GM10248 (cell line): ENCODE measurements at regions not wholly inside any gene's neighbourhood (a gene's known extent, or its start where the extent isn't known, plus 50 kb on each side); places are given as distances from the start of the nearest gene placed in this dataset.

Source experiments
- CTCF ChIA-PET: fragments of 300-600 bp; sonication (Branson Sonifier 250); formaldehyde crosslinking; extraction: SDS; loops from one replicate; lab custom pipeline; 2021; ENCODE audit warnings: antibody characterized with exemption; lab: Yijun Ruan, JAX
- POLR2A ChIA-PET: fragments of 350-650 bp; sonication (Branson Sonifier 250); formaldehyde crosslinking; extraction: SDS; loops from one replicate; lab custom pipeline; 2020; ENCODE audit warnings: antibody characterized with exemption; lab: Yijun Ruan, JAX
- DNase-seq: peaks from one replicate; pipeline ENCODE4 v3.0.0; 2012; ENCODE audit errors: extremely low spot score
- TF ChIP-seq, protein P1 (sequence below): IDR thresholded peaks from 2 replicates; pipeline ENCODE4 v1.5.1; 2012; ENCODE audit warnings: mild to moderate bottlenecking, low read depth; ENCODE audit errors: extremely low read depth, missing control alignments, control extremely low read depth

DNA sequence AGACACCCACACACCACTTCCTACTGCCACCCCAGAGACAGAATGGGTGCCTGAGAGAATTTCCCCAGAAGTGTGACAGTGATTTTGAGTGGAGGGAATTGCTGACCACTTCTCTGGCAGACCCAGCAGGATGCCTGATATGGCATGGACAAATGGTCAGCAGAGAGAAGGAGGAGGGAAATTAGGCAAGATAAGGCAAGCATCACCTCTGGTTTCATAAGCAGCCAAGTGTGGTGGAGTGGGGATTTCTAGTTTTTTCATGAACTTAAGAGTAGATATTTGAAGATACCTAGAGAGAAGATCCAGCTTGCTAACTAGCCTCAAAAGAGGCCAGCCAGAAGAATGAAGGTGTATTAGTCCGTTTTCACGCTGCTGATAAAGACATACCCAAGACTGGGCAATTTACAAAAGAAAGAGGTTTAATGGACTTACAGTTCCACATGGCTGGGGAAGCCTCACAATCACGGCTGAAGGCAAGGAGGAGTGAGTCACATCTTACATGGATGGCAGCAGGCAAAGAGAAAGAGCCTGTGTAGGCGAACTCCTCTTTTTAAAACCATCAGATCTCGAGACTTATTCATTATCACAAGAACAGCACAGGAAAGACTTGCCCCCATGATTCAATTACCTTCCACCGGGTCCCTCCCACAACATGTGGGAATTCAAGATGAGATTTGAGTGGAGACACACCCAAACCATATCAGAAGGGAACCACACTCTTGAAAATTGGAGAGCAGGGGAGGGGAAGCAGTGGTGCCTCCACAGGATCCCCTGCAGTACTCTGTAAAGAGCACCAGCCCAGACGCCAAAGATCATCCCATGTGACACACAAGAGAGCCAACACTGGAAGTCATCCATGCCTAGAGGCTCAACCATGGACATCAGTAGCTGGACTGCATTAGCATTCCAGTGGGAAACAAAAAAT is 64.2 kb downstream of the RBM43 start:
- TF ChIP-seq, protein P1, sequence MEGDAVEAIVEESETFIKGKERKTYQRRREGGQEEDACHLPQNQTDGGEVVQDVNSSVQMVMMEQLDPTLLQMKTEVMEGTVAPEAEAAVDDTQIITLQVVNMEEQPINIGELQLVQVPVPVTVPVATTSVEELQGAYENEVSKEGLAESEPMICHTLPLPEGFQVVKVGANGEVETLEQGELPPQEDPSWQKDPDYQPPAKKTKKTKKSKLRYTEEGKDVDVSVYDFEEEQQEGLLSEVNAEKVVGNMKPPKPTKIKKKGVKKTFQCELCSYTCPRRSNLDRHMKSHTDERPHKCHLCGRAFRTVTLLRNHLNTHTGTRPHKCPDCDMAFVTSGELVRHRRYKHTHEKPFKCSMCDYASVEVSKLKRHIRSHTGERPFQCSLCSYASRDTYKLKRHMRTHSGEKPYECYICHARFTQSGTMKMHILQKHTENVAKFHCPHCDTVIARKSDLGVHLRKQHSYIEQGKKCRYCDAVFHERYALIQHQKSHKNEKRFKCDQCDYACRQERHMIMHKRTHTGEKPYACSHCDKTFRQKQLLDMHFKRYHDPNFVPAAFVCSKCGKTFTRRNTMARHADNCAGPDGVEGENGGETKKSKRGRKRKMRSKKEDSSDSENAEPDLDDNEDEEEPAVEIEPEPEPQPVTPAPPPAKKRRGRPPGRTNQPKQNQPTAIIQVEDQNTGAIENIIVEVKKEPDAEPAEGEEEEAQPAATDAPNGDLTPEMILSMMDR, result no peak
- POLR2A ChIA-PET, result no interaction called here
- CTCF ChIA-PET, result interaction anchor here (2.1 kb wide), 1 partner anchor 12 kb away, joined by 7 read pairs; no protein-coding TSS in a partner anchor
- no peak for DNase-seq

DNA sequence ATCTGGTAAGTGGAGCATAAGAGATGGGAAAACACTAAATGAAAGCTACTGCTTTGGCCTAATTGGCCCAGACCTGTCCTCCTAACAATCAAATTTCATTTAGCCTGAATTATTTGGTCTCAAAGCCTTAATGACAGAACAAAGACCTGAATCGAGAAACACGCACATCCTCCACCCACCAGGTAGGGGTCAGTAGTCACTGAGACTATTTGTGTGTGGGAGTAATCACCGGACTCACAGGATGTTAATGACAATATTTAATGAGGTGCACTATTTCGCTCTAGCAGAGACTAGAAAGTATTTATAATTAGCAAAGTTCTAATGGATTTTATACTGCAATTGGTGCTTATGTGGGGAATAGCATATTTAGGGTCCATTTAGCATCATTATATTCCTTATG is 68.1 kb downstream of the RBM43 start:
- TF ChIP-seq, protein P1, result no peak
- DNase-seq, result no peak
- CTCF ChIA-PET, result interaction anchor here (0.7 kb wide), 1 partner anchor 10 kb away, joined by 3 read pairs; no protein-coding TSS in a partner anchor
- POLR2A ChIA-PET, result no interaction called here

DNA sequence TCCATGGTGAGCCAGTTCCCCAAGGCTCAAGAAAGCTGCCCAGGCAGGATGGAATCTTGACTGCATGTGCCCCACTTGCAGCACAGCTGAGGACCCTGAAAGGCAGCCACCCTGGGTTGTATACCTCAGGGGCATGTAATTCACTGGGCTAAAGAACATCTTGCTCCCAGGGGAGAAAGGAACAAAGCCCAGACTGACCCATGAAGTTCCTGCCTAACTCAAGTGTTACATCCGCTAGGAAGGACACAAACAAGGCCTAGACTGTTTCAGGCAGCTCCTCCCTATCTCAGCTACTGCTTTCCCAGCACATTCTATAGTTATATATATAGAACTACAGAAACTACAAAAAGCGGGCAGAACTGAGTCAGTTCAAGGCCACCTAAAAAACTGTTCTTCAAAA is 69.0 kb downstream of the RBM43 start:
- CTCF ChIA-PET, result interaction anchor here (0.7 to 1.2 kb wide), 2 partner anchors 10 to 46 kb away, joined by 3 to 4 read pairs; no protein-coding TSS in a partner anchor
- no peak for DNase-seq
- TF ChIP-seq, protein P1, result no peak
- POLR2A ChIA-PET, result no interaction called here

DNA sequence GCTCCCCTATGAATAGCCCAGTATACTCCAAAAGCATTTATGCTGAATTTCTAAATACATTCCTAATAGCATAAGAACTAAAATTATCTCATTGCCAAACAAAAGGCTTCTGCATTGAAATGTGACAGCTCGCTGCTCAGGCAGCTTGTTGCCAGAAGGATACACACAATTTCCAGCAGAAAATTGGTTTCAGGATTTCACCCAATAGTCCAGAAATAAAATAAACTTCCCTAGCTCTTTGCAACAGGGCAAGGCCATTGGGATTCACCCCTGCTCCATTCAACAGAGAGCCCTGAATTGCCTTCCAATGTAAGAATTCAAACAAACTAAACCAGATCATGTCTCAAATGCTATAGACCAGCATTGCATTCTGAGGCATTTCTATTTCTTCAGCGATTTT is 70.7 kb downstream of the RBM43 start:
- POLR2A ChIA-PET, result no interaction called here
- CTCF ChIA-PET, result interaction anchor here (1.1 to 1.4 kb wide), 3 partner anchors 9 to 21 kb away, joined by 3 to 4 read pairs (median 4); no protein-coding TSS in a partner anchor
- DNase-seq, result no peak
- TF ChIP-seq, protein P1, result no peak

DNA sequence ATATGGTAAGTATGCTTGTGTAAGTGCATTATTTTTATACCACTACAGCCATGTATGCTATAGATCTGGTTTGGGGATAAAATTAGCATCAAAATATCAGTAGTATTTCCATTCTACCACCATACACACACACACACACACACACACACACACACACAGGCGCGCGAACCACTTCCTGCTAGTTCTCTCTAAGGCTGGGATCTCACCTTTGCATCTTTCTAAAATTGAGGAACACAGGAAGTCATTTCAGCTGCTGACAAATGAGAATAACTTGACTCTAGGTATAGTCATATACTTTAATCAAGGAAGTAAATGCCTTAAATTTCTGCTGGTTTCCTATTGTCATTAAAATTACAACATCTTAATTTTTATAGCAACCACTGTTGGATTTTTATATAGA is 72.5 kb downstream of the RBM43 start:
- CTCF ChIA-PET, result no interaction called here
- no peak for DNase-seq
- TF ChIP-seq, protein P1, result no peak
- POLR2A ChIA-PET, result no interaction called here

DNA sequence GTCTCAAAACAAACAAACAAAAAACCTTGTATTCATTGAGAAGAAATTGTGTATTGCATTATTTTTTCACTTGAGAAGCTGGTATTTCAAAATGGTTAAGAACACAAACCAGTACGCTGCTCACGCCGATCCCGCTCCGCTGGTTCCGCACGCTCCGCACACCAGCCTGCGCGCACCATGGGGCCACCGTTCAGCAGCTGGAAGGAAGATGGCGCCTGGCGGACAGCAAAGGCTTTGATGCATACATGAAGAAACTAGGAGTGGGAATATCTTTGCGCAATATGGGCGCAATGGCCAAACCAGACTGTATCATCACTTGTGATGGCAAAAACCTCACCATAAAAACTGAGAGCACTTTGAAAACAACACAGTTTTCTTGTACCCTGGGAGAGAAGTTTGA is 75.7 kb downstream of the RBM43 start:
- CTCF ChIA-PET, result interaction anchor here (1.7 kb wide), 1 partner anchor 10 kb away, joined by 7 read pairs; no protein-coding TSS in a partner anchor
- no peak for DNase-seq
- TF ChIP-seq, protein P1, result no peak
- POLR2A ChIA-PET, result no interaction called here
